Mesendoderm (in vitro differentiated cells): ENCODE measurements at regions not wholly inside any gene's neighbourhood (a gene's known extent, or its start where the extent isn't known, plus 50 kb on each side); places are given as distances from the start of the nearest gene placed in this dataset.

Experiments
- DNase-seq: peaks from one replicate; pipeline ENCODE4 v3.0.0; 2013
- H2AK5ac ChIP-seq: 2 replicates; pipeline ENCODE4 v1.6.1; 2013; ENCODE audit warnings: low read length, inconsistent platforms
- H2BK120ac ChIP-seq: 2 replicates; pipeline ENCODE4 v1.6.1; 2013; ENCODE audit warnings: low read depth, mild to moderate bottlenecking, low read length, moderate library complexity, mixed read lengths
- H2BK15ac ChIP-seq: replicated peaks from 2 replicates; pipeline ENCODE4 v1.6.1; 2013; ENCODE audit warnings: low read depth, mild to moderate bottlenecking, moderate library complexity
- H2BK5ac ChIP-seq: 2 replicates; pipeline ENCODE4 v1.6.1; 2013; ENCODE audit warnings: low read length, inconsistent platforms
- H3K18ac ChIP-seq: 2 replicates; pipeline ENCODE4 v1.6.1; 2013; ENCODE audit warnings: mild to moderate bottlenecking, low read length, mixed read lengths
- H3K23ac ChIP-seq: one replicate; pipeline ENCODE4 v1.6.1; 2013; ENCODE audit warnings: low read length
- H3K27ac ChIP-seq: 2 replicates; pipeline ENCODE4 v1.5.1; 2013; ENCODE audit warnings: low read depth, mild to moderate bottlenecking, inconsistent platforms, low read length, moderate library complexity
- H3K27me3 ChIP-seq: 2 replicates; pipeline ENCODE4 v1.6.1; 2013; ENCODE audit warnings: low read length, control low read depth, mild to moderate bottlenecking, inconsistent platforms; ENCODE audit not compliant: insufficient read depth, poor library complexity
- H3K36me3 ChIP-seq: 2 replicates; pipeline ENCODE4 v1.6.1; 2013; ENCODE audit warnings: low read length, inconsistent platforms; ENCODE audit not compliant: control insufficient read depth, insufficient read depth
- H3K4ac ChIP-seq: one replicate; pipeline ENCODE4 v1.6.1; 2013; ENCODE audit warnings: low read depth, mild to moderate bottlenecking, low read length, moderate library complexity
- H3K4me1 ChIP-seq: 2 replicates; pipeline ENCODE4 v1.6.1; 2013; ENCODE audit warnings: low read depth, low read length, inconsistent platforms; ENCODE audit not compliant: control insufficient read depth
- H3K4me2 ChIP-seq: 2 replicates; pipeline ENCODE4 v1.6.1; 2013; ENCODE audit warnings: low read length
- H3K4me3 ChIP-seq: 2 replicates; pipeline ENCODE4 v1.5.1; 2013; ENCODE audit warnings: mild to moderate bottlenecking, low read length
- H3K56ac ChIP-seq: one replicate; pipeline ENCODE4 v1.6.1; 2013; ENCODE audit warnings: low read length
- H3K79me1 ChIP-seq: 2 replicates; pipeline ENCODE4 v1.6.1; 2013; ENCODE audit warnings: low read length, inconsistent platforms
- H3K79me2 ChIP-seq: 2 replicates; pipeline ENCODE4 v1.6.1; 2013; ENCODE audit warnings: mild to moderate bottlenecking, low read length; ENCODE audit not compliant: control insufficient read depth, insufficient read depth
- H3K9ac ChIP-seq: 2 replicates; pipeline ENCODE4 v1.6.1; 2013; ENCODE audit warnings: low read length, inconsistent platforms
- H4K5ac ChIP-seq: one replicate; pipeline ENCODE4 v1.6.1; 2013; ENCODE audit warnings: low read length
- H4K8ac ChIP-seq: one replicate; pipeline ENCODE4 v1.6.1; 2013; ENCODE audit warnings: low read depth, mild to moderate bottlenecking, control low read depth, low read length, moderate library complexity
- WGBS: extraction: QIAGEN DNeasy Blood & Tissue Kit; methylation state at CpG from one replicate; pipeline ENCODE4 v1.1.7; 2013; ENCODE audit warnings: low lambda C conversion rate, missing lambda C conversion rate; ENCODE audit not compliant: insufficient coverage; ENCODE audit errors: extremely low coverage; 5-methylcytosine and 5-hydroxymethylcytosine counted together

DNA sequence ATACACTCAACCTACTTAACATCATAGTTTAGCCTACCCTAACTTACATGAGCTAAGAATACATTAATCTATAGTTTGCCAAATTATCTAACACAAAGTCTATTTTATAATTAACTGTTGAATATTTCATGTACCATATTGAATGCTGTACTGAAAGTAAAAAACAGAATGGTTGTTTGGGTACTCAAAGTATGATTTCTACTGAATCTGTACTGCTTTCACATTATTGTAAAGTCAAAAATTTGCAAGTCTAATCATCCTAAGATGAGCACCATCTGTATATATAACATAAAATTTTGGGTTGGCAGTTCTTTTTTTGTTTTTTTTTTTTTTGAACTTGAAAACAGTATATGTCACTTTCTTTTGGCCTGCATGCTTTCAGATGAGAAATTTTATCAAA lies 1212.6 kb downstream of the SLITRK5 start:
- no peak overlapping the region for H3K23ac ChIP-seq
- H3K4me1 ChIP-seq: no peaks in the 10 kb centered on the region
- no peak for DNase-seq
- no peak overlapping the region for H3K27ac ChIP-seq
- no peak overlapping the region for H3K4me2 ChIP-seq
- H2BK120ac ChIP-seq: no peak overlapping the region
- H4K8ac ChIP-seq: no peak overlapping the region
- H2BK15ac ChIP-seq: no peak overlapping the region
- H2BK5ac ChIP-seq: no peak overlapping the region
- no peak overlapping the region for H4K5ac ChIP-seq
- no peak overlapping the region for H2AK5ac ChIP-seq
- no peak overlapping the region for H3K4ac ChIP-seq
- no peaks in the 10 kb centered on the region for H3K79me2 ChIP-seq
- no peaks in the 10 kb centered on the region for H3K27me3 ChIP-seq
- no peaks in the 10 kb centered on the region for H3K36me3 ChIP-seq
- no peak overlapping the region for H3K9ac ChIP-seq
- no peak overlapping the region for H3K18ac ChIP-seq
- no peak overlapping the region for H3K56ac ChIP-seq
- no peak overlapping the region for H3K4me3 ChIP-seq
- no peaks in the 10 kb centered on the region for H3K79me1 ChIP-seq

DNA sequence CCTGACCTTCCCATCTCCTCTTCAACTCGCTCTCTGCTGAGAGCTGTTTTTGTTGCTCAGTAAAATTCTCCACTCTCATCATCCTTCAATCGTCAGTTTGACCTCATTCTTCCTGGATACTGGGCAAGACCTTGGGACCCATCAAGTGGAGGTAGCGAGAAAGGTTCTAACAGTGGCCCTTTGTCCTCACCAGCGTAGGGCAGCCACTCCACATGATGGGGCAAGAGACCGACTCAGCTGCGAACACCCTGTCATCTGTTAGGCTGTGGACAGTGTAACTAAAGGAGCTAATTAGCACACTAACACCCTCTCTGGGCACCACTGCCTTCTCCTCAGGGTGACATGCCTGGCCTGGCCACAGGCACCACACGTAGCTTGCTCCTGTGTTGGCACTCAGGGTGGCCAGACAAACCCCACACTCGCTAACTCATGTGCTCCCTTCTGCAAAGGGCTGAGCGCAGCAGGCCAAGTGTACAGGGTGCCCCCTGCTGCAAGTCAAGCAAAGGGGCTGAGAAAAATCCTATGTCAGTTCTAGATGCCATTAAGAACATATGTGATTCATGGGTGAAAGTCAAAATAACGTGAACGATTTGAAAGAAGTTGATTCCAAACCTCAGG lies 1216.0 kb downstream of the SLITRK5 start:
- Histone ChIP-seq H3K56ac (no peak overlapping the region), H2AK5ac (no peak overlapping the region), H4K8ac (no peak overlapping the region), H3K79me1 (no peaks in the 10 kb centered on the region), H3K4me3 (no peak overlapping the region), H3K4me2 (no peak overlapping the region), H2BK5ac (no peak overlapping the region), H3K4ac (no peak overlapping the region), H3K27me3 (no peaks in the 10 kb centered on the region), H3K18ac (no peak overlapping the region), H4K5ac (no peak overlapping the region), H2BK120ac (no peak overlapping the region), H3K9ac (no peak overlapping the region), H3K79me2 (no peaks in the 10 kb centered on the region), H3K4me1 (no peaks in the 10 kb centered on the region), H3K23ac (no peak overlapping the region), H3K27ac (no peak overlapping the region), H2BK15ac (no peak overlapping the region), H3K36me3 (no peaks in the 10 kb centered on the region)
- peak; percentile 43 for DNase-seq
- WGBS: no CpG with 5 or more reads among the region's 11 CpGs

DNA sequence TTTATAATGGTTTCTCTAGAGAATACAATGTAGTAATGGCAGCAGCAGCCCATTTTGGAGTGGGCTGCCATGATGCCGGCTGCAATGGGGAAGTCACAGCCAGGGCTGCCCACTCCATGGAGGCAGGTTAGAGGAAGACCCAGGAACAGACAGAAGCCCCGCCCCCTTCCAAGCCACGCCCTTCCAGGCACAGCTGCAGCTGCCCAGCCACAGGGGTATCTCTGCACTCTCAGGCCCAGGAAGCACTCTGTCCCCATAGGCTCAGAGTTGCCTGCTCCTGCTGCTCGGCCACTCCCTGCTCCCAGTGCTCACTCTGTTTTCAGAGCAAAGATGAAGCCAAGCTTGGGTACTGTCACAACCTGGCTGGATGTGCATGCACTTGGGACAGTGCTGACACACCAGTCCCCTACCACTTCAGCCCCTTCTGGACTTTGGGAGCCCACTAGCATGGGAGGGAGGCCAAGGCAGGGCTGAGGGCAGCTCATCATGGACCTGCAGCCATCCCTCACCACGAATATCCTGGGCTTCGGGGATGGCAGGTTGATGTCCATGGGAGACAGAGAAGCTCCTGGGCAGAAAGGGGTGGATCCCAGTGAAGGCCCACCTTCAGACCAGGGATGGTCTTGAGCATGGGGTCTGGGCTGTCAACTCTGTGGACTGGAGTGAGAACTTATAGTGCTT lies 1224.2 kb downstream of the SLITRK5 start:
- Histone ChIP-seq H3K9ac (no peak overlapping the region), H3K18ac (no peak overlapping the region), H2BK15ac (no peak overlapping the region), H3K23ac (no peak overlapping the region), H3K79me1 (no peaks in the 10 kb centered on the region), H4K8ac (no peak overlapping the region), H3K27ac (no peak overlapping the region), H3K4me3 (no peak overlapping the region), H3K79me2 (no peaks in the 10 kb centered on the region), H3K27me3 (no peaks in the 10 kb centered on the region), H3K36me3 (no peaks in the 10 kb centered on the region), H2BK5ac (no peak overlapping the region), H3K56ac (no peak overlapping the region), H3K4ac (no peak overlapping the region), H3K4me1 (no peaks in the 10 kb centered on the region), H3K4me2 (no peak overlapping the region), H4K5ac (no peak overlapping the region), H2BK120ac (no peak overlapping the region), H2AK5ac (no peak overlapping the region)
- no peak for DNase-seq
- WGBS: no CpG with 5 or more reads among the region's 6 CpGs

DNA sequence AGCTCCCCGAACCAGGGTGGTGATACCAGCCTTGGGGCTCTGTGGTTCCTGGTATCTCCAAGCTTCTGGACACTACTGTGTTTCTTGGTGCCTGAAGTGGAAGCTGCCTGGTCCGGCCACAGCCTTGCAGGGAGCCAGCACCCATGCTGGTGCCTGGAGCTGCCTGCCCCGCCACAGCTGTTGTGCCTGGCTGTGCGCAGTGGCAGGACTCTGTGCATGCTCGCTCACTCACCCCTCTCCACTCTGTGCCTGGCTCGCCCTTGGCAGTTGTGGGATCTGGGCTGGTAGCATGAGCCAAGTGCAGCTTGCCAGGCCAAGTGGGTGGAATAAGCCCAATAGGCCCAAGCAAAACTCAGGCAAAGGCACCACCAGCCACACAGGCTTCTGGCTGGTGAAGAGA lies 1225.3 kb downstream of the SLITRK5 start:
- no peak overlapping the region for H3K4ac ChIP-seq
- H3K4me2 ChIP-seq: no peak overlapping the region
- no peaks in the 10 kb centered on the region for H3K27me3 ChIP-seq
- WGBS: no CpG with 5 or more reads among the region's 6 CpGs
- H3K4me3 ChIP-seq: no peak overlapping the region
- no peak overlapping the region for H2BK15ac ChIP-seq
- H3K18ac ChIP-seq: no peak overlapping the region
- no peak overlapping the region for H4K5ac ChIP-seq
- H4K8ac ChIP-seq: no peak overlapping the region
- H3K27ac ChIP-seq: no peak overlapping the region
- no peak overlapping the region for H2BK120ac ChIP-seq
- H3K79me2 ChIP-seq: no peaks in the 10 kb centered on the region
- H3K79me1 ChIP-seq: no peaks in the 10 kb centered on the region
- H2AK5ac ChIP-seq: no peak overlapping the region
- no peak overlapping the region for H3K23ac ChIP-seq
- no peak overlapping the region for H3K56ac ChIP-seq
- no peaks in the 10 kb centered on the region for H3K36me3 ChIP-seq
- H2BK5ac ChIP-seq: no peak overlapping the region
- H3K9ac ChIP-seq: no peak overlapping the region
- no peak for DNase-seq
- H3K4me1 ChIP-seq: no peaks in the 10 kb centered on the region

DNA sequence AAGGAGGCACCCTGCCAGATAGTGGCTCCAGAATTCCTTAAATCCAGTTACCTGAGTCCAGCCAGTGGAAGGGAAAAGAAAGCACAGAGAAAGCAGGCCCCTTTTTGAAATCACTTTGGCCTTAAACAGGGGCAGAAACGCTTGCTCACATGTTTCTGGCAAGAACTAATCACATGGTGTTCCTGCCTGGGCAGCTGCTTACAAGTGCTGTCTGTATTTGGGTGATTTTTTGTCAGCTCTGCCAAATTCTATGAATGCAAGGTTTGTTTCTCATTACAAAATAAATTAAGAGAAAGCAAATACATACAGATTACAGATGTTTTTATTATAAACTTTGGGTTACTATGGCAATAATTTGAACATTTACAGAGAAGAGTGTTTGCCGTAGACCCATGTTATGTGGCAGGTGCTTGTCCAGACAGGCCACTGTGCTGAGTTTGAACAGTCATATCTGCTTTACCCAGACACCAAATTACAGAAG lies 1237.8 kb downstream of the SLITRK5 start:
- H3K27ac ChIP-seq: no peak overlapping the region
- H4K5ac ChIP-seq: no peak overlapping the region
- H3K4ac ChIP-seq: no peak overlapping the region
- no peak overlapping the region for H4K8ac ChIP-seq
- no peak overlapping the region for H3K4me3 ChIP-seq
- no peak overlapping the region for H3K9ac ChIP-seq
- no peak overlapping the region for H2AK5ac ChIP-seq
- H2BK120ac ChIP-seq: no peak overlapping the region
- no peak overlapping the region for H3K18ac ChIP-seq
- no CpG with 5 or more reads among the region's 2 CpGs for WGBS
- H3K36me3 ChIP-seq: no peaks in the 10 kb centered on the region
- H2BK15ac ChIP-seq: no peak overlapping the region
- no peaks in the 10 kb centered on the region for H3K27me3 ChIP-seq
- no peaks in the 10 kb centered on the region for H3K79me1 ChIP-seq
- H3K56ac ChIP-seq: no peak overlapping the region
- no peaks in the 10 kb centered on the region for H3K4me1 ChIP-seq
- H3K23ac ChIP-seq: no peak overlapping the region
- no peak overlapping the region for H3K4me2 ChIP-seq
- peak; percentile 1 for DNase-seq
- H2BK5ac ChIP-seq: no peak overlapping the region
- H3K79me2 ChIP-seq: no peaks in the 10 kb centered on the region
